Suprapubic skin (tissue), 4 donors: ENCODE measurements at regions not wholly inside any gene's neighbourhood (a gene's known extent, or its start where the extent isn't known, plus 50 kb on each side); places are given as distances from the start of the nearest gene placed in this dataset.

Experiments
- DNase-seq, 2 donors: peaks; one replicate each; pipeline ENCODE4 v3.0.0-alpha.2; 2019; ENCODE audit warnings: low spot score in 2 of 2
- H3K27ac ChIP-seq: fragments of 200-600 bp; sonication (generic); one replicate; pipeline ENCODE4 v1.5.1; 2019
- H3K27me3 ChIP-seq: fragments of 200-600 bp; sonication (generic); one replicate; pipeline ENCODE4 v1.5.1; 2019
- H3K36me3 ChIP-seq: fragments of 200-600 bp; sonication (generic); one replicate; pipeline ENCODE4 v1.5.1; 2019
- H3K4me1 ChIP-seq: fragments of 200-600 bp; sonication (generic); one replicate; pipeline ENCODE4 v1.5.1; 2019
- H3K4me3 ChIP-seq: fragments of 200-600 bp; sonication (generic); one replicate; pipeline ENCODE4 v1.5.1; 2019; ENCODE audit warnings: mild to moderate bottlenecking
- H3K9me3 ChIP-seq: fragments of 200-600 bp; sonication (generic); one replicate; pipeline ENCODE4 v1.5.1; 2019
- CTCF ChIP-seq, 2 donors: fragments of 200-600 bp in 1 of 2; fragments of 450-650 bp in 1 of 2; sonication (generic) in 1 of 2; IDR thresholded peaks; one replicate each; pipeline ENCODE4 v1.5.1; 2016 to 2019; ENCODE audit warnings: antibody characterized with exemption in 2 of 2, mild to moderate bottlenecking in 1 of 2, moderate library complexity in 1 of 2
- EP300 ChIP-seq: sonication (generic); formaldehyde crosslinking; IDR thresholded peaks from one replicate; pipeline ENCODE4 v1.6.1; 2017; ENCODE audit warnings: antibody characterized with exemption
- POLR2A ChIP-seq, 2 donors: fragments of 450-650 bp; IDR thresholded peaks; one replicate each; pipeline ENCODE4 v1.6.1; 2017; ENCODE audit warnings: antibody characterized with exemption in 2 of 2, mild to moderate bottlenecking in 2 of 2, moderate library complexity in 2 of 2
- POLR2AphosphoS5 ChIP-seq, 3 donors: sonication (generic); formaldehyde crosslinking; IDR thresholded peaks; one replicate each; pipeline ENCODE4 v1.6.1; 2017; ENCODE audit warnings: antibody characterized with exemption in 3 of 3
- WGBS: methylation state at CpG from one replicate; pipeline ENCODE4 v1.1.5; 2018; 5-methylcytosine and 5-hydroxymethylcytosine counted together

- Histone ChIP-seq H3K36me3 (no peaks in the 10 kb centered on the region), H3K27ac (no peak overlapping the region), H3K9me3 (no peaks in the 10 kb centered on the region), H3K27me3 (no peaks in the 10 kb centered on the region), H3K4me3 (no peak overlapping the region), H3K4me1 (peaks cover 4% of the 10 kb centered on the region)
- WGBS = 50% methylated on average over 1 of the region's 1 CpG
- DNase-seq = no peak
- no peak for TF ChIP-seq CTCF (IDR thresholded peaks at IDR 0.05)
- no peak for TF ChIP-seq EP300
- no peak for TF ChIP-seq POLR2A (IDR thresholded peaks at IDR 0.05)
- no peak for TF ChIP-seq POLR2AphosphoS5 (IDR thresholded peaks at IDR 0.05)
These were observed 60.9 kb upstream of the SOD3 start for GRCh38 chr4:24734511-24734910.

GRCh38 chr4:24736066-24736465 is 59.3 kb upstream of the SOD3 start:
- H3K4me3 ChIP-seq = no peak overlapping the region
- WGBS = 64% methylated on average over 5 of the region's 5 CpGs
- no peaks in the 10 kb centered on the region for H3K36me3 ChIP-seq
- no peak overlapping the region for H3K27ac ChIP-seq
- H3K27me3 ChIP-seq = no peaks in the 10 kb centered on the region
- H3K4me1 ChIP-seq = no peaks in the 10 kb centered on the region
- no peaks in the 10 kb centered on the region for H3K9me3 ChIP-seq
- TF ChIP-seq CTCF (IDR thresholded peaks at IDR 0.05) (no peak), POLR2A (IDR thresholded peaks at IDR 0.05) (no peak), POLR2AphosphoS5 (IDR thresholded peaks at IDR 0.05) (no peak), EP300 (no peak)
- DNase-seq = no peak

GRCh38 chr4:24741910-24742309 is 53.5 kb upstream of the SOD3 start:
- H3K27me3 ChIP-seq = no peaks in the 10 kb centered on the region
- no peaks in the 10 kb centered on the region for H3K36me3 ChIP-seq
- peak overlapping the region; percentile 47 for H3K27ac ChIP-seq
- H3K4me3 ChIP-seq = no peak overlapping the region
- no peaks in the 10 kb centered on the region for H3K9me3 ChIP-seq
- TF ChIP-seq POLR2A (IDR thresholded peaks at IDR 0.05) (no peak), CTCF (IDR thresholded peaks at IDR 0.05) (no peak), EP300 (no peak), POLR2AphosphoS5 (IDR thresholded peaks at IDR 0.05) (no peak)
- H3K4me1 ChIP-seq = peaks cover 17% of the 10 kb centered on the region
- WGBS = 54% methylated on average over 5 of the region's 5 CpGs
- DNase-seq = no peak

- 58% methylated on average over 2 of the region's 2 CpGs for WGBS
- Histone ChIP-seq H3K36me3 (no peaks in the 10 kb centered on the region), H3K4me3 (no peak overlapping the region), H3K4me1 (peaks cover 17% of the 10 kb centered on the region), H3K27ac (peak overlapping the region; percentile 47), H3K9me3 (no peaks in the 10 kb centered on the region), H3K27me3 (no peaks in the 10 kb centered on the region)
- DNase-seq = no peak
- TF ChIP-seq POLR2AphosphoS5 (IDR thresholded peaks at IDR 0.05) (no peak), EP300 (no peak), POLR2A (IDR thresholded peaks at IDR 0.05) (no peak), CTCF (IDR thresholded peaks at IDR 0.05) (no peak)
These were observed 53.0 kb upstream of the SOD3 start for GRCh38 chr4:24742335-24742734.

GRCh38 chr4:24742773-24743172 is 52.6 kb upstream of the SOD3 start:
- 45% methylated on average over 5 of the region's 5 CpGs for WGBS
- Histone ChIP-seq H3K4me3 (no peak overlapping the region), H3K4me1 (peaks cover 17% of the 10 kb centered on the region), H3K27me3 (no peaks in the 10 kb centered on the region), H3K36me3 (no peaks in the 10 kb centered on the region), H3K27ac (peak overlapping the region; percentile 47), H3K9me3 (no peaks in the 10 kb centered on the region)
- TF ChIP-seq POLR2AphosphoS5 (IDR thresholded peaks at IDR 0.05) = no peak
- no peak for TF ChIP-seq POLR2A (IDR thresholded peaks at IDR 0.05)
- no peak for TF ChIP-seq EP300
- no peak for TF ChIP-seq CTCF (IDR thresholded peaks at IDR 0.05)
- no peak for DNase-seq
